GM12864 (cell line): ENCODE measurements at regions not wholly inside any gene's neighbourhood (a gene's known extent, or its start where the extent isn't known, plus 50 kb on each side); places are given as distances from the start of the nearest gene placed in this dataset.

Source experiments
- DNase-seq: peaks from one replicate; pipeline ENCODE4 v3.0.0-alpha.2; 2011; ENCODE audit warnings: low read depth
- H3K4me3 ChIP-seq: 2 replicates; pipeline ENCODE4 v1.5.1; 2011; ENCODE audit warnings: mild to moderate bottlenecking, low read depth, low read length, control low read depth
- CTCF ChIP-seq: IDR thresholded peaks from 2 replicates; pipeline ENCODE4 v1.5.1; 2011; ENCODE audit warnings: low read depth, mild to moderate bottlenecking, moderate library complexity, low read length, control low read depth, inconsistent platforms; ENCODE audit errors: missing control alignments

- H3K4me3 ChIP-seq: no peak overlapping the region
- no peak for DNase-seq
- TF ChIP-seq CTCF: no peak
Observed at GRCh38 chr9:74275872-74276508, 221.1 kb upstream of the RORB start.

- no peak for TF ChIP-seq CTCF
- H3K4me3 ChIP-seq: no peak overlapping the region
- DNase-seq: peak; percentile 39
Observed at GRCh38 chr9:74277532-74277931, 219.6 kb upstream of the RORB start.

GRCh38 chr9:74281674-74282073 lies 215.5 kb upstream of the RORB start:
- TF ChIP-seq CTCF: peak; percentile 30
- DNase-seq: no peak
- H3K4me3 ChIP-seq: no peak overlapping the region

GRCh38 chr9:74282526-74283253 lies 214.4 kb upstream of the RORB start:
- TF ChIP-seq CTCF: no peak
- no peak for DNase-seq
- no peak overlapping the region for H3K4me3 ChIP-seq

- no peak for DNase-seq
- no peak for TF ChIP-seq CTCF
- no peak overlapping the region for H3K4me3 ChIP-seq
Observed at GRCh38 chr9:74284581-74285450, 212.3 kb upstream of the RORB start.

- DNase-seq: no peak
- no peak overlapping the region for H3K4me3 ChIP-seq
- no peak for TF ChIP-seq CTCF
Observed at GRCh38 chr9:74293479-74293878, 203.7 kb upstream of the RORB start.
